Panc1 (cell line): ENCODE measurements at regions not wholly inside any gene's neighbourhood (a gene's known extent, or its start where the extent isn't known, plus 50 kb on each side); places are given as distances from the start of the nearest gene placed in this dataset.
"Not testable (repeated sequence)": the region's sequence is repeated elsewhere in the genome, so short reads cannot be mapped to it uniquely, and the experiment has no call there.

ENCODE experiments used
- ATAC-seq: fragments of 200-7000 bp; cut with Tn5 transposase; 2 replicates; pipeline ENCODE4 v1.9.1; 2020; ENCODE audit warnings: mild to moderate bottlenecking, moderate library complexity
- BruUV-seq: library from RNA; stranded (reverse); fragments of 400-500 nt; replicated peaks from 2 replicates; lab custom pipeline; 2021; lab: Mats Ljungman, UMichigan
- CTCF ChIA-PET: fragments of 300-600 bp; sonication (Branson Sonifier 250); formaldehyde crosslinking; loops from one replicate; lab custom pipeline; 2022; ENCODE audit warnings: antibody characterized with exemption; lab: Charles Lee
- POLR2A ChIA-PET: fragments of 300-600 bp; sonication (Branson Sonifier 250); formaldehyde crosslinking; loops from one replicate; lab custom pipeline; 2022; ENCODE audit warnings: antibody characterized with exemption; lab: Charles Lee
- DNase-seq: peaks from one replicate; pipeline ENCODE4 v3.0.0-alpha.2; 2010; ENCODE audit warnings: low read depth, low spot score
- H3K27ac ChIP-seq: 2 replicates; pipeline ENCODE4 v1.5.1; 2011; ENCODE audit warnings: mild to moderate bottlenecking, low read length, inconsistent platforms
- H3K27me3 ChIP-seq: fragments of 200-500 bp; sonication (Bioruptor generic); 2 replicates; pipeline ENCODE4 v1.6.0; 2014; ENCODE audit warnings: low read length, inconsistent platforms; ENCODE audit not compliant: control insufficient read depth, insufficient read depth
- H3K36me3 ChIP-seq: fragments of 200-500 bp; sonication (Bioruptor generic); 2 replicates; pipeline ENCODE4 v1.5.1; 2014; ENCODE audit warnings: inconsistent platforms, mild to moderate bottlenecking, low read length, moderate library complexity; ENCODE audit not compliant: control insufficient read depth, insufficient read depth
- H3K4me1 ChIP-seq: 2 replicates; pipeline ENCODE4 v1.5.1; 2011; ENCODE audit warnings: inconsistent platforms, mild to moderate bottlenecking, low read length, moderate library complexity; ENCODE audit not compliant: control insufficient read depth, insufficient read depth
- H3K4me3 ChIP-seq, 2 experiments: 2 replicates each; pipeline ENCODE4 v1.5.1; 2011 to 2012; ENCODE audit warnings: low read depth in 2 of 2, low read length in 2 of 2, mild to moderate bottlenecking in 2 of 2, inconsistent platforms in 1 of 2, moderate library complexity in 1 of 2
- H3K9me3 ChIP-seq: fragments of 200-500 bp; sonication (Bioruptor generic); 2 replicates; pipeline ENCODE4 v1.5.1; 2014; ENCODE audit warnings: low read depth, mild to moderate bottlenecking, inconsistent platforms, low read length, moderate library complexity; ENCODE audit not compliant: control insufficient read depth, insufficient read depth
- CTCF ChIP-seq: fragments of 450-650 bp; IDR thresholded peaks from 2 replicates; pipeline ENCODE4 v1.5.1; 2017; ENCODE audit warnings: mild to moderate bottlenecking
- POLR2AphosphoS5 ChIP-seq: IDR thresholded peaks from 2 replicates; pipeline ENCODE4 v1.6.1; 2012; ENCODE audit warnings: mild to moderate bottlenecking, low read depth, low read length, moderate library complexity
- TCF7L2 ChIP-seq: IDR thresholded peaks from 2 replicates; pipeline ENCODE4 v1.6.1; 2011; ENCODE audit warnings: mild to moderate bottlenecking, low read depth, low read length, inconsistent platforms
- in situ Hi-C: cut with HindIII; loops from 2 replicates; pipeline ENCODE4 v1.10.0; 2016; ENCODE audit warnings: low sequenced_read_pairs, low pct_unique_long_range_greater_than_20kb
- intact Hi-C: fragments of 100-400 bp; cut with micrococcal nuclease; formaldehyde crosslinking; loops from one replicate; pipeline ENCODE4 v1.10.0; 2022; ENCODE audit not compliant: unreplicated experiment
- TF ChIP-seq, protein P1 (sequence below), 2 experiments: IDR thresholded peaks; 2 replicates each; pipeline ENCODE4 v1.6.1; 2011 to 2012; ENCODE audit warnings: low read depth in 2 of 2, control low read depth in 1 of 2, low read length in 1 of 2, mild to moderate bottlenecking in 1 of 2, moderate library complexity in 1 of 2; ENCODE audit not compliant: insufficient read depth in 1 of 2

GRCh38 chr12:131309700-131310099 lies 356.0 kb downstream of the ADGRD1 start:
- no TSS peak for BruUV-seq
- ChIA-PET POLR2A (no interaction called here), CTCF (no interaction called here)
- no peaks in the 10 kb centered on the region for H3K36me3 ChIP-seq
- no peaks in the 10 kb centered on the region for H3K4me1 ChIP-seq
- no peak for DNase-seq
- no peaks in the 10 kb centered on the region for H3K9me3 ChIP-seq
- 0 out of 2 replicates have a peak, but pooled peaks have one; percentile 26 for ATAC-seq
- TF ChIP-seq POLR2AphosphoS5 (no peak), CTCF (no peak), TCF7L2 (no peak)
- TF ChIP-seq, protein P1, sequence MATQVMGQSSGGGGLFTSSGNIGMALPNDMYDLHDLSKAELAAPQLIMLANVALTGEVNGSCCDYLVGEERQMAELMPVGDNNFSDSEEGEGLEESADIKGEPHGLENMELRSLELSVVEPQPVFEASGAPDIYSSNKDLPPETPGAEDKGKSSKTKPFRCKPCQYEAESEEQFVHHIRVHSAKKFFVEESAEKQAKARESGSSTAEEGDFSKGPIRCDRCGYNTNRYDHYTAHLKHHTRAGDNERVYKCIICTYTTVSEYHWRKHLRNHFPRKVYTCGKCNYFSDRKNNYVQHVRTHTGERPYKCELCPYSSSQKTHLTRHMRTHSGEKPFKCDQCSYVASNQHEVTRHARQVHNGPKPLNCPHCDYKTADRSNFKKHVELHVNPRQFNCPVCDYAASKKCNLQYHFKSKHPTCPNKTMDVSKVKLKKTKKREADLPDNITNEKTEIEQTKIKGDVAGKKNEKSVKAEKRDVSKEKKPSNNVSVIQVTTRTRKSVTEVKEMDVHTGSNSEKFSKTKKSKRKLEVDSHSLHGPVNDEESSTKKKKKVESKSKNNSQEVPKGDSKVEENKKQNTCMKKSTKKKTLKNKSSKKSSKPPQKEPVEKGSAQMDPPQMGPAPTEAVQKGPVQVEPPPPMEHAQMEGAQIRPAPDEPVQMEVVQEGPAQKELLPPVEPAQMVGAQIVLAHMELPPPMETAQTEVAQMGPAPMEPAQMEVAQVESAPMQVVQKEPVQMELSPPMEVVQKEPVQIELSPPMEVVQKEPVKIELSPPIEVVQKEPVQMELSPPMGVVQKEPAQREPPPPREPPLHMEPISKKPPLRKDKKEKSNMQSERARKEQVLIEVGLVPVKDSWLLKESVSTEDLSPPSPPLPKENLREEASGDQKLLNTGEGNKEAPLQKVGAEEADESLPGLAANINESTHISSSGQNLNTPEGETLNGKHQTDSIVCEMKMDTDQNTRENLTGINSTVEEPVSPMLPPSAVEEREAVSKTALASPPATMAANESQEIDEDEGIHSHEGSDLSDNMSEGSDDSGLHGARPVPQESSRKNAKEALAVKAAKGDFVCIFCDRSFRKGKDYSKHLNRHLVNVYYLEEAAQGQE (IDR thresholded peaks at IDR 0.05; ENCODE audit: insufficient read depth in 1 of 2, low read depth in 2 of 2, low read length in 1 of 2): no peak
- no peak overlapping the region for H3K4me3 ChIP-seq
- no peak overlapping the region for H3K27ac ChIP-seq
- no peaks in the 10 kb centered on the region for H3K27me3 ChIP-seq
- intact Hi-C loops: loop anchor here (5.0 kb wide), 1 partner anchor 333 kb away; no protein-coding TSS in a partner anchor
- in situ Hi-C loops: no loop called here

DNA sequence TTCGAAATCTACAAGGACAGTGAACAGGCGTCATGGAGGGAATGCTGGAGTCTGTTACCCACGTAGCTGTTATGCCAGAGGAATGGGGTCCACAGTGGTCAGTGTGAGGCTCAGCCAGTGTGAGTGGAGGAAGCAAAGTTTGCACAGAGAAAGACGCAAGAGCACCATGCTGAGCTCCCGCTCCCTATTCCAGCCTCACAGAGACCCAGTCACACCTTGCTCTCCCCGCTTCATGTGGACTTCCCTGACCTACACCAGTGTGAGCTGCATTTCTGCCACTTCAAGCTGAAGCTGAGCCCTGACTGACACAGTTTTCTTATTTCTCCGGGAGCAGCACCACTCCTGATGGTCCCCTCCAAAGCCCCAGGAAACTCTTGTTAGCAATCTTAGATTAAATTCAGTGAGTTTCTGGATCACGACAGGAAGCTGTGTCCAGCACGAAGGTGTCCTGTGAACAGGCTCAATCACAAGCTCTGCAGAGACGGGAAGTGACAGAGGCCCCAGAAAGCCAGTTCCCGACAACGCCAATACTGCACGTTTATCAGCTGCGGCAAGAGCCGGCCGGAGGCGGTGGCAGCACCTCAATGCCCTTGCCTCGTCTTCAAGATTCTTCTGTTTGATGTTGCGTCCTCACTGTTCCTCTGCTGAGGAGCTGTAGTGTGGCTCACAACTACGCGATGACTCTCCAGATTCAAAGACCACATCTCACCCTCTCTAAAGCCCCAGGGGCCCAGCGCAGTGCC lies 356.7 kb downstream of the ADGRD1 start:
- CTCF ChIA-PET, POLR2A ChIA-PET, H3K27ac ChIP-seq, DNase-seq, BruUV-seq, H3K4me1 ChIP-seq, H3K27me3 ChIP-seq, H3K4me3 ChIP-seq, in situ Hi-C loops, H3K36me3 ChIP-seq, H3K9me3 ChIP-seq: not testable (repeated sequence)
- peak; percentile 46; the same call in 1 of the 2 replicates for ATAC-seq
- intact Hi-C loops: loop anchor here (5.0 kb wide), 1 partner anchor 332 kb away; no protein-coding TSS in a partner anchor

- TF ChIP-seq, protein P1 (IDR thresholded peaks at IDR 0.05; ENCODE audit: insufficient read depth in 1 of 2, low read depth in 2 of 2, low read length in 1 of 2): peak in 1 of 2 experiments; percentile 60; a peak in 2 of 4 replicates
- H3K27me3 ChIP-seq, H3K4me3 ChIP-seq, H3K4me1 ChIP-seq, H3K36me3 ChIP-seq, ATAC-seq, H3K9me3 ChIP-seq, POLR2A ChIA-PET, DNase-seq, CTCF ChIA-PET, BruUV-seq, in situ Hi-C loops, H3K27ac ChIP-seq: not testable (repeated sequence)
- intact Hi-C loops: loop anchor here (5.0 kb wide), 1 partner anchor 331 kb away; no protein-coding TSS in a partner anchor
Measured at GRCh38 chr12:131311279-131311722, 357.6 kb downstream of the ADGRD1 start.
